T-helper 9 cell (primary cell): ENCODE measurements at regions not wholly inside any gene's neighbourhood (a gene's known extent, or its start where the extent isn't known, plus 50 kb on each side); places are given as distances from the start of the nearest gene placed in this dataset.

Experiments used
- DNase-seq: peaks from one replicate; pipeline ENCODE4 v3.0.0-alpha.2; 2020

DNA sequence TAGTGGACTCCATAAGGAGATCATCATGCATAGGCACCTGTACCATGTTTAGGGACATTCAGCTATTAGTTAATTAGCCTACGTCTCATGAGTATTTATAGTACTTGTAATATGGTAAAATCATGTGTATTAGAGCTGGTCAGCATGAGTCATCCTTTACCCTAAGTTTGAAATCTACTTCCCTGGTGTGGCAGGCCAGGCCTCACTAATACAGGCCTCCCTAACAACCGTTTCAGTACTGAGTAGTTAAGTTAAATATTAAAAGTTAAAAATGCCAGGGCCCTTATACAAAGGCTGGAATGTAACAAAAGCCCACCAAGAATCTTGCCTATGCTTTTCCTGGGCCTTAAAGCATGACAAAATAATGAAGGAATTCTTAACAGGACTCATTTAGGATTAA is 356.3 kb upstream of the DPYD start:
- no peak for DNase-seq

GRCh38 chr1:98276514-98276913 is 355.7 kb upstream of the DPYD start:
- no peak for DNase-seq

GRCh38 chr1:98268316-98268715 is 347.5 kb upstream of the DPYD start:
- no peak for DNase-seq

- DNase-seq = no peak
Observed at GRCh38 chr1:98267423-98267822, 346.6 kb upstream of the DPYD start.

- DNase-seq = no peak
Observed at GRCh38 chr1:98264727-98265126, 343.9 kb upstream of the DPYD start.

DNA sequence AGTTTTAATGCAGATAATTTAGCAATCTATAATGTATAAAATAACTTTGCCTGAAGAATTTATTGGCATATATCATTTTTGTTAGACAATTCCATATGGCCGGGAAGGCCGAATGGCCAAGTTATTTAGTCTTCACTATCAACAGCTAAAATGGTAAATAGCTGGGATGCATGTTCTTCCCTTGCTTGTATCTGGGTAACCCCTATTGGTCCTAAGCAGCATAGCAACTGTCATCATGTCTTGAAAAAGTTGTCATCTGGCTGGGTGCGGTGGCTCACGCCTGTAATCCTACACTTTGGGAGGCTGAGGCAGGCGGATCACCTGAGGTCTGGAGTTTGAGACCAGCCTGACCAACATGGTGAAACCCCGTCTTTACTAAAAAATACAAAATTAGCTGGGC is 340.0 kb upstream of the DPYD start:
- DNase-seq = no peak

DNA sequence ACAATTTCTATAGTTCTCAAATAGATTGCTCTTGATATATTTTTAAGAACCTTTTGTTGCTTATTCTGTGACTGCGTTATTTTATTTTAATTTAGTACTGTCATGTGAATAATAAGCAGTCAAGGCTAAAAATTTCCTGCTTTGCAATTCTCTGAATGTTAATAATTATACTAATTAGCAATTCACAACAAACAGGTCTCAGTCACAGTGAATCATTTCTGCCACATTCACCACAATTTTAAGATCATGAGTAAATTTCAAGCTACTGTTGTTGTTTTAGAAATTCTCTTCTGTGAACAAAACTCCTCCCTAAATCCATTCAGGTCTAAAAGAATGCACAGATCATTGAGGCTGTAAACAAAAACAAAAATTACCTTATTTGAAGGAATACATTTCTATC is 339.6 kb upstream of the DPYD start:
- DNase-seq = no peak

DNA sequence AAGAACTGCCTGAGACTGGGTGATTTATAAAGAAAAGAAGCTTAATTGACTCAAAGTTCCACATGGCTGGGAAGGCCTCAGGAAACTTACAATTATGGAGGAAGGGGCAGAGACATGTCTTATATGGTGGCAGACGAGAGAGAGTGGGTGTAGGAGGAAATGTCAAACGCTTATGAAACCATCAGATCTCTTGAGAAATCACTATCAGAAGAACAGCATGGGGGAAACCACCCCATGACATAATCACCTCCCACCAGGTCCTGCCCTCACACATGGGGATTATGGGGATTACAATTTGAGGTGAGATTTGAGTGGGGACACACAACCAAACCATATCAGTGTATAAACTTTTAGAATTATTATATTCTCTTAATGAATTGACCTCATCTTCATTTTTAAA is 335.9 kb upstream of the DPYD start:
- DNase-seq = no peak

GRCh38 chr1:98253145-98253544 is 332.3 kb upstream of the DPYD start:
- no peak for DNase-seq

GRCh38 chr1:98251497-98251896 is 330.7 kb upstream of the DPYD start:
- no peak for DNase-seq

DNA sequence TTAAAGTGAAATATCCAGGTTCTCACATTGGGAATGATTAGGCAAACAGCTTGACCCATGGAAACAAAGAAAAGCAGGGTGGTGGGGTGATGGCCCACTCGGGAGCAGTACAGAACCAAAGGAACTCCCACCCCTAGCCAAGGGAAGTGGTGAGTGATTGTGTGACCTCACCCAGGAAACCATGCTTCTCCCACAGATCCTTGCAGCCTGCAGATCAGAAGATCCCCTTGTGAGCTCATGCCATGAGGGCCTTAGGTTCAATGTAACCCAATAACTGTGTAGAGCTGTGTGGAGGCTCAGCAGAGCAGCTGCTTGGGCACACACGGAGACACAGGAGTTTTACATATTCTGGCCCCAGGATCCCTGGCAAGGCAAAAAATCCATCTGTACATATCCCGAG is 311.8 kb upstream of the DPYD start:
- DNase-seq = no peak

GRCh38 chr1:98222706-98223105 is 301.9 kb upstream of the DPYD start:
- no peak for DNase-seq

DNA sequence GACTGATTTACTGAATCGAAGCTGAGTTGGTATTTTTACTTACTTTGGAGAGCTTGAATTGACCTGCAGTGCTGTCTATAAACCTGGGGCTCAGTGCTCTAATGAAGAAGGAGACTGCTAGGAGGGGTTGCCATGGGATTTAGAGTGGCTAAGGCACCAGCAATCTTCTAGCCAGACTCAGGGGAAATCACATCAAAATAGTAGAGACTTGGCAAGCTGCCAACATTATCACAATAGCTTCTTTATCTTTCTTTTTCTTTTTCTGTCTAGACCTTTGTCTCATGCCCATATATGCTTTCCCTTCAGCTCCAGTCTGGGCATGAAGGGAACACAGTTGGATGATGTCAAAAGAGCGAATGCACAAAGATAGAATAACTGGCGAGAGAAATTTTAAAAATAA is 301.1 kb upstream of the DPYD start:
- no peak for DNase-seq

DNA sequence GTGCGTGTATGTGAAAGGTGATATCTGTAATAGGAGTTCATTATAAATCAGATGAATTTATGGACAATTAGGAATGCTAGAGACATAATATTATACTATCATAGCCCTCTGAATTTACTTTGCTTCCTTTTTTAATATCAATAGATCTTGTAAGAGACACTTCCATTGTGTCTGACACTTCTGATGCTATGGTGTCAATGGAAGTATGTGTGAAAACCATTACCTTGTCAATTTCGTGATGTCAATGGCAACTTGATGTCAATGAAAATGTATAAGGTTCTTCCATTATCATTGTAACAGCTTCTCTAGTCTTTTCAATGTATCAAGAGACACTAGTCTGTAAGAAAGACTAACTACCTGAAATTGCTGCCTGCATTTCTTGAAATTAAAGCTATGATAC is 296.8 kb upstream of the DPYD start:
- DNase-seq = no peak

- no peak for DNase-seq
Observed at GRCh38 chr1:98216304-98216703, 295.5 kb upstream of the DPYD start.

DNA sequence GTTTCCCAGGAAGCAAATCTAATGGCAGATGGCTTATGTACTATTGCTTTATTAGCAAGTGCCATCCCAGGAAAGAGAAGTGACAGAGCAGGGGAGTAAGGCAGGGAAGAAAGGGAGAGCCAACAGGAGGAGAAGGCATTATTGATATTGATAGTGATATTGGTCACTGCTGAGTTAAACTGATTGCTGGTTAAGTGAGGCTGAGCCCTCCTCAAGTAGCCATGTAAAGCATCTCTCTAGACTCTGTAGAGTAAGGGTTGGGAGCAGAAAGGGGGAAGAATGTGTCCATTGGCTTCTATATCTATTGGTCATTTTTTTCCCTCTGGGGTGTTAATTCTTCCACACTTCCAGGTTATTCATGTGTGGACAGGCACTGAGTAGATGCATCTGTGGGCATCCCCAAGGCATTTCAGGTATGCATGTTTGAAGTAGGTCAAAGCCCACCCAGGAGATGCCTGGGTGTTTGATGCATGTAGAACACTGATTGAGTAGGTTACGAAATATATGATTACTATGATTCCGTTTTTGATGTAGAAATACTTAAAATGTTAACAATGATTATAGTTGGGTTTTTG is 290.5 kb upstream of the DPYD start:
- no peak for DNase-seq

DNA sequence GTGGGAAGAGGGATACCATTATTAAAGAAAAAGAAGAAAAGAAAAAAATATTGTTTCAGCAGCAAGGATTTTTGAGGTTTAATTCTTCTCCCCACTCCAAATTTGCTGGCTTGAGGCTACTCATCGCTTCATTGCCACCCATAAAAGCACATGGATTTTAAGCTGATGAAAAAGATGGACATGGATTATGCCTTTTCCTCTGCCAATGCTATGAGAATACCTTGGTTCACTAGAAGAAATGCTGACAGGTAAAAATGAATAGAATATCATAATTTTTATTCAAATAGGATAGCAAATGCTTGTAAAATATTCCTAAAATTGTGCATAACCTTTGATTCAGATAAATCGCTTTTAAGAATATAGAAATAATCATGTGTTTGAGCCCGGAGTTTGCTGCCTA is 289.7 kb upstream of the DPYD start:
- DNase-seq = no peak

DNA sequence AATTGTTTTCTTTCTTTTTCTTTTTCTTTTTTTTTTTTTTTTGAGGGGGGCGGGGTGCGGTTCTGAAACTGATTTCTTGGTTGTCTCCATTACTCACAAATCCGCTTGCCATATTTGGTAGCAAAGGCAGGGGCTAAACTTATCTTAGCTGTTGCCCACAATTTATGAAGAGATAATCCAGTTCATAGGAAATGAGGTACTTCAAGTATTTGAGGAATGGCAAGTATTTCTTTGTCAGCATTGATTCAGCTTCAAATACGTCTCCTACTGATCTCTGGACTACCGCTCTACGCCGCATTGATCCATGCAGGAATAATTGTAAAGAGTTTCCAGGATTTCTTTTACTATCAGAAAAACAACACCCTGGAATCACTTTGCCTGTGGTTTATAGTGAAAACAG is 289.2 kb upstream of the DPYD start:
- DNase-seq = no peak

DNA sequence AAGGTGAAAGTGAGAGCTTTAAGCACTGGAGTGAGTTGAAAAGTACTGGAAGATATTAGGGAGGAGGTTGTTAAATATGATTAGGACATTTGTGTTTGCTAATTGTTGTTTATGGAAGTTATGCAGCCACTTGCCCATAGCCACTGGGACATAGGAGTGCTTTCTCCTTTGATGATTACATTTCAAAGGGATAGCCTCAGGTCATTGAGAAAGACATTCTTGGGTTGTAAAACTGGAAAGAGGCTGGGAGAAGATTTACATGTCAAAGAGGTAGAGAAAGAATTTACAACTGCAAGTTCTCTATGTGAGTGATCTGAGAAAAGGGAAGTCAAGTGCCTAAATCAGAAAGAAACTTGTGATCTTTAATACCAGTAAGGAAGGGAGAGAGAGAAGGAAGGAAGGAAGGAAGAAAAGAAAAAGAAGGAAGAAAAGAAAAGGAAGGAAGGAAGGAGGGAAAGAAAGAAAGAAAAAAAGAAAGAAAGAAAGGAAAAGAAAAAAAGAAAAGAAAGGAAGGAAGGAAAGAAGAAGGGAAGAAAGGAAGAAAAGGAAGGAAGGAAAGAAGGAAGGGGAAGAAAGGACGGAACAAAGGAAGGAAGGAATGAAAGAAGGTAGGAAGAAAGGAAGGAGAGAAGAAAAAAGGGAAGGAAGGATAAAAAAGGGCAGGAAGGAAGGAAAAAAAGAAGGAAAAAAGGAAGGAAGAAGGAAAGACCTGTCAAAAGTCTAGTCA is 284.6 kb upstream of the DPYD start:
- DNase-seq = no peak

- no peak for DNase-seq
Observed at GRCh38 chr1:98203466-98203865, 282.6 kb upstream of the DPYD start.

DNA sequence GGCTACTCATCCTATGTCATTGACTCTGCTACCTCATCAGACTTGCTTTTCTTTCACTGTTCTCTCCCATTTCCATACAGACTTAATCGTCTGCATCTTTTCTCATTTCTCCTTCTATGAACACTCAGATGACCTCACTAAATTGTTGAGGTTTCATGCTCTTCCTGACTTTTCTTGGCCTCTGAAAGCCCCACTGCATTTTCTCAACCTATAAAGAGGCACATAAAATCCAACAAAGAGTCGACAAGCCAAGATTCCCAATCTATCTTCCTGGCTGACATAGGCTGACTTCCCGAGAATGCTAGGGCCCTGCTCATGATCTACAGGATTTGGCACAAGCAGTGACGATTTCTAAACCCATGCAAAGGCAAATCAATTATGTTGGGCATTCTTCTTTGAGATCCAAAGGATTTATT is 280.8 kb upstream of the DPYD start:
- DNase-seq = no peak

DNA sequence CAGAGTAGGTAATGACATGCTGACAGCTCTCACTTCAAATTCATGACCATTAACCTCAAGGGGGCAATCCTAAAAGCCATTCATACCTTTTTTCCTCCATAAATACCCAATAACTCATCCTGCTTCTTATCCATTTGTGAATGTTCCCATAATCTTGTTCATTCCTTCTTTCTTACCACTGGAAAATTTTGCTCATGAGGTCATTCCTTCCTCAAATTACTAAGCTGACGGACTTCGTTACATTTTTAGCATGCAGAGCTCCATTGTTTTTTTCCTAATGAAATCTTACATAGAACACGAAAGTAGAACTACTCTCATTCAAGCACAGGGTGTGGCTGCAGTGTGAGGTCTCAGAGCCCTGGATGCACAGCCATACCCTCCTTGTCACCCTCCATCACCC is 276.5 kb upstream of the DPYD start:
- DNase-seq = no peak

- DNase-seq = no peak
Observed at GRCh38 chr1:98196012-98196411, 275.2 kb upstream of the DPYD start.

DNA sequence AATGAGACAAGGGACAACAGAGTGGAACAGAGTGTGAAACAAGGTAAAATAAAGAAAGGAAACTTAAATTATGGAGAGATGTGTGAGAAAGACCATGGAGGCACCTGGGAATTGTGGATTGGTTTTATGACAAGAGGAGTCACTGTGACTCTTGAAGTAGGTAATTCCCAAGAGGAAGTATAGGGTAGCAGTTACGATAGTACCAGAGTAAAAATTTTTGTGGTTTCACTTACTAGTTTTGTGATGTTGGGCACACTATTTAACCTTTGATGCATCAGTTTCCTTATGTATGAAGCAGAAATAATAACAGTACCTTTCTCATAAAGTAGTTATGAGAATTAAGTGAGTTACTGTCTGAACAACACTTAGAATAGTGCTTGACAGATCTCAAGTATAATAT is 267.9 kb upstream of the DPYD start:
- no peak for DNase-seq

DNA sequence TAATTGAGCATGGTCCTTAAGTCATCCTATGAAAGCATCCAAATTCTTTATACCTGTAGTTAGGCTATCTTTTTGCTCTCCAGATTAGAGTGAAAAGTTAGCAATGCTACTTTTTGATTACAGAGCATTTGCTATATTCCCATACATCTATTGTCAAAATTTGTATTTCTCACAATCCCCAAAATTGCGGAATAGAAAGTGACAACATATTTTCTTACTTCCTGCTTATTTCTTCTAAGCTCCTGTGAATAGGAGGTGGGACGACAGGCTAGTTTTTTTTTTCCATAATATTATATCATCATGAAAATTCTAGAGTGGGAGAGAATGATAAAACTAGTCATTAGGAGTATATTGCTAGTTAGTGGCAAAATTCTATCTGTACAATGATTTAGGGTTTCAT is 264.0 kb upstream of the DPYD start:
- no peak for DNase-seq
